Lung microvascular endothelial cell (primary cell): ENCODE measurements at regions not wholly inside any gene's neighbourhood (a gene's known extent, or its start where the extent isn't known, plus 50 kb on each side); places are given as distances from the start of the nearest gene placed in this dataset.
A peak's percentile ranks its signal among the peaks of the same experiment; 100 is the strongest.

Experiments used
- DNase-seq, 2 donors: peaks; one replicate each; pipeline versions ENCODE4 v3.0.0 to v3.0.0-alpha.2; 2010; ENCODE audit warnings: low read depth in 2 of 2

DNA sequence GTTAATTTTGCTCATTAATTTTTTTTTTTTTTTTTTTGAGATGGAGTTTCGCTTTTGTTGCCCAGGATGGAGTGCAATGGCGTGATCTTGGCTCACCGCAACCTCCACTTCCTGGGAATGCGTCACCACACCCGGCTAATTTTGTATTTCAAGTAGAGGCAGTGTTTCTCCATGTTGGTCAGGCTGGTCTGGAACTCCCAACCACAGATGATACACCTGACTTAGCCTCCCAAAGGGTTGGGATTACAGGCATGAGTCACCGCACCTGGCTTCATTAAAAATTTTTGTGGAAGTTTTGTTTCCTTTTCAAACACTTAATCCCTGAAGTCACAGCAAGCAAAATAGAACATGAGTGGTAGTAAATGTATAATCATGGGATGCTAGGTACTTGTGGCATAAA, 857.2 kb upstream of the PHF14 start:
- no peak for DNase-seq

DNA sequence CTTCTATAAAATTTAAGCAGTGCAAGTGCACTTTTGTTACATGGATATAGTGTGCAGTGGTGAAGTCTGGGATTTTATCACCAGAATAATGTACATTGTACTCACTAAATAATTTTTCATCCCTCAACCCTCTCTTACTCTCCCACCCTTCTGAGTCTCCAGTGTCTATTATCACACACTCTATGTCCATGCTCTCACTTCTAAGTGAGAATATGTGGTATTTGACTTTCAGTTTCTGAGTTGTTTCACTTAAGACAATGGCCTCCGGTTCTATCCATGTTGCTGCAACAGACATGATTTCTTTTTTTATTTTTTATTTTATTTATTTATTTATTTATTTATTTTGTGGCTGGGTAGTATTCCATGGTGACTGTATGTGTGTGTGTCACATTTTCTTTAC, 855.9 kb upstream of the PHF14 start:
- no peak for DNase-seq

DNA sequence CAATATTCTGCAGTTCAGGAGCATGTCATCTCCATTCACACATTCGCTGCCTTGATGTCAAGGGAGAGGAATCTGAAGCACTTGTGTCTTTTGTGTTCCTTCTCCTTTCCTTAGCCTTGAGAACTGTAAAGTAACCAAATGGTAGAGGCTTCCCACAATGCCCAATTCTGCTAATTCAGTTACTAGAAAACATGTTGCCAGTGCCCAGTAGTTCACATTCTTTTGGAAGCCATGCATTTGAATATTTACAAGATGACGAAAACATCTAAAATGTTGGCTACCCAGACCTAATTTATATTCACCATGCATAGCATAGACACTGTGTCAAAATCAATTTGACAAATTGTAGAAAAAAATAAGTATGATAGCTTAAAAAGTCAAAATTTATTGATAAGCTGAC, 852.7 kb upstream of the PHF14 start:
- no peak for DNase-seq

DNA sequence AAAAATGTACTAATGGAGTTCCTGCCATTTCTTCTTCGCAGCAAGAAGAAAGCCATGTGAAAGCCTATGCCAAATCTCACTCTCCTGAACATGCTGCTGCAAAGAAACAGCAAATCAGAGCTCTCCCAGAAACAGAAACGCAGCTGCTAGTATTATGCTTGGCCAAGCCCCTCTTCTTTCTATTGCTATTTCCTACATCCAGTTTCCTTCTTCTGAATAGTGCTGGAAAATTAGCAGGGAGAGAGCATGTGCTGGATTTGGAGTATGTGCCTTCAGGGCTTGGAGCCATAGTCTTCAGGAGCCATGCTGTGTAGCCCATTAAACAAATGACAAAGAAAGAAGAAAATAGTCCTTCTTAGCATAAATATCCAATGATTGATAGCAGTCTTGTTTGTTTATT, 852.0 kb upstream of the PHF14 start:
- no peak for DNase-seq

GRCh38 chr7:10122551-10123100, 851.0 kb upstream of the PHF14 start:
- peak; percentile 0 to 81 for DNase-seq

DNA sequence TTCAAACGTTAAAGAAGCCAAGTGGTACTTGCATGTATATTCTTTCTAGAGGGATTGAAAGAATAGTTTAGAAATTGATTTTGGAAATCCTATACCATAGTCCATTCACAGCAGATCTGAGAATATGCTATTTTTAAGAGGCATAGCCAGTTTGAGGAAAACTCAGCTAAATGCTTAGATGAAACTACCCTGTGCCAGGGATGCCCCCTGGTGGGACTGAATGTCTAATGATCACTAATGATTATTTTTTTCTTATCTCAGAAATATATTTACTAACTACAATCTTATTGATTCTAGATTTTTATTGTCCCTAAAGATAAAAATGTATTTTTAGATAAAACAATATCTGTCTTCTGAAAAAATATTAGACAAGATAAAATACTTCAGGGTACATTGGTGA, 844.9 kb upstream of the PHF14 start:
- DNase-seq: peak in 1 of 2 donors; percentile 27

DNA sequence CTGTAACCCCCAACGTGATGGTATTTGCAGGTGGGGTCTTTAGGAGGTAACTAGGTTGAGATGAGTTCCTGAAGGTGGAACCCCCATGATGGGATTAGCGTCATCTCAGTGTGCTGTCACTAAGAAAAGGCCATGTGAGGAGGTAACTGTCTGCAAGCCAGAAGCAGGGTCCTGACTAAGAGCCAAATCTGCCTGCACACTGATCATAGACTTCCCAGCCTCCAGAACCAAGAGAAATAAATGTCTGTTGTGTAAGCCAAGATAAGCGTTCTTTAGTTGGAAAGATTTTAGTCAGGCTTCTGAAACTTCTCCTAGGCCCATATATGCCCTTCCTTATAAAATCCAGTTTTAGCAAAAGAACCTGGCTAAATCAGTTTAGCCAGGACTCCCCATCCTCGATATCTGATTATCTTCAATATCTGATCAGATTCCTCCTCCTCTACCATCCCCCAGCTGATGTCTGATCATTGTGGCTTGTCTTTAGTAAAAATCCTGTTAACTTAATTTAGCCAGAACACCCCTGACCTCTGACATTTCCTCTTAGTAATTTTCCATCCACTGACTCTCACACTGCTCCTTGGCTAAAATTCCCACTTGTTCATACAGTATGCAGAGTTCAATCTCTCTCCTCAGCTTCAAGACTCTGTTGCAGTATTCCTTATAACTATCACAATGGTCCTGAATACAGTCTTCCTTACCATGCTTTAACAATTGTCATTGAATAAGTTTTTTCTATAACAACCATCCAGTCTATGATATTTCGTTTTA, 835.4 kb upstream of the PHF14 start:
- DNase-seq: no peak

- DNase-seq: peak in 1 of 2 donors; percentile 0
These were observed 827.4 kb upstream of the PHF14 start for GRCh38 chr7:10146271-10146670.

GRCh38 chr7:10156972-10157371, 816.7 kb upstream of the PHF14 start:
- DNase-seq: peak; percentile 0 to 94

GRCh38 chr7:10181996-10182395, 791.7 kb upstream of the PHF14 start:
- DNase-seq: no peak

DNA sequence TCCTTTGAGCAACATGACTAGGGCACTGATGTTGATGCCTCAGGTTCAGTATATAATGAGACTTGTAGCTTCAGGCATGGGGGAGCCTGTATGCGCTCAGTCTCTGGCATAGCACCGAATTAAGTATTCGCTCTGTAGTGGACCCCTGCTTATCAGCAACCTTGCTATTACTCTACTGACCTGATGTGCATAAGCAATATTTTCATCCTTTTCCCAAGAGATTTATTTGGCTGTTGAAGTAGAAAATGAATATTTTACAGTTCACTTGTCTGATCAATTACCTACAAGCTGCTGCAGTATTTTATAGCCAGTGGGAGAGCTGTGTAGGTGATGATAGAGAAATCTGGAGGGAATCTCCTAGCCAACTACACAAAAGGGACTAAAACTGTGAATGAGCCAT, 781.6 kb upstream of the PHF14 start:
- no peak for DNase-seq

DNA sequence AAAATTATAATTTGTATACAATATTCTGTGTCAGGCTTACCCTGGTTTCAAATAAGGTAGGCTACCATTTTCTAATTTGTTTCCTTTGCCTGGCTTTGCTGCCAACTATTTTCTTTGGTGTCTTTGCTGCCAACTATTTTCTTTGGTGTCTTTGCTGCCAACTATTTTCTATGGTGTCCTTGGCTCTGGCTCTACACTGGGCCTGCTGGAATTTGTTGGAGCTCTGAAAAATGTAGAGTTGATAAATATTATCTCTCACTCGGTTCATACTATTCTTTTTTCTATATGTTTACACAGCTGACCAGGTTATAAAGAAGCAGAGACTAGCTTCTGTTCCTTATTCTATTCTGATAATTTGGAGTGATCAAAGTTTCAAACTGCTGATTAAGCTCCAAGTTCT, 768.0 kb upstream of the PHF14 start:
- DNase-seq: no peak

GRCh38 chr7:10210000-10210399, 763.7 kb upstream of the PHF14 start:
- no peak for DNase-seq

- no peak for DNase-seq
These were observed 762.7 kb upstream of the PHF14 start for GRCh38 chr7:10211016-10211415.

- no peak for DNase-seq
These were observed 761.8 kb upstream of the PHF14 start for GRCh38 chr7:10211861-10212260.

- DNase-seq: no peak
These were observed 761.0 kb upstream of the PHF14 start for GRCh38 chr7:10212649-10213048.

DNA sequence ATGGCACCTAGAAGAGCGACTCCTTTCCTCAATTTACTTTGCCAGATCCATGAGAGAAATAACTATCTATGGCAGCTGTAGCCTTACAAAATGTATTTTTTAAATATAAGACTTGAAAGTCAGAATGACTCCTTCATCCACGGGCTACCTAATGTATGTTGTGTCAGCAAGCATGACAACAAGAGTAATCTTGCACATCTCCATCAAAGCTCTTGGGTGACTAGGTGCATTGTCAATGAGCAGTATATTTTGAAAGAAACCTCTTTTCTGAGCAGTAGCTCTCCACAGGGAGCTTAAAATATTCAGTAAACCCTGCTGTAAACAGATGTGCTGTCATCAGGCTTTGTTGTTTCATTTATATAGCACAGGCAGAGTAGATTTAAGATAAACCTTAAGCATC, 757.2 kb upstream of the PHF14 start:
- DNase-seq: no peak

DNA sequence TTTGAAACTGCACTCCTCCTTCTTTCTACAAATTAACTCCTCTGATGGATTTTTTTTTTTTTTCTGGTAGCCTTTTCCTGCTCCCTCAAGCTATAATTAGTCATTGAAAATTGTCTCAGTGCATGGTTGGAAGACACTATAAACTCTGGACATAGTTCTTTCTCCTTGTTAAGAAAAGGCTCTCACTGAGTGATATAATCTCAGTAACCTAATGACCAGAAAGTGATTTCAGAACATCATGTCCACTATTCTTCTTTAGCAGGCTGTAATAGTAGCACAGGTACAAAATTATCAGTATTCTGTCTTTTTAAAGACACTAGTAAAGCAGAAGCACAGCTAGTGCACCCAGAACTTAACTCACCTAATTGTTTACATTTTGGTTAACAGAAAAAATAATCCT, 752.6 kb upstream of the PHF14 start:
- no peak for DNase-seq

DNA sequence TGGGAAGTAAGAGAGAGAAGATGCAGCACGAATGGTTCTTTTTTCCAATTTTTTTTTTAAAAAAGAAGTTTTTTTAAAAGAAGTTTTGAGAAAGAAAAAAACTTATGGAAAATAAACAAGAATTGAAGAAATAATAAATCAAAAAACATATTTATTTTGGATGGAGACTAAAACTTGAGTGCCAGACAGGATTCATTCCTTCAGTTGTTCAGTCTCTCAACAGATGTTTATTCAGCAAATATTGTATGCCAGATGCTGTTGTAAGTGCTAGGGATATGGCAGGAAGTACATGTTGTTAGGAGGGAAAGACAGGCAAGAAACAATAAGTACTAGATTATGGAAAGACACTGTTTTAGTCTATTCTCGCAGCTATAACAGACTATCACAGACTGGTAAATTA, 750.7 kb upstream of the PHF14 start:
- no peak for DNase-seq

GRCh38 chr7:10225275-10225674, 748.4 kb upstream of the PHF14 start:
- peak in 1 of 2 donors; percentile 4 for DNase-seq

GRCh38 chr7:10237306-10237705, 736.4 kb upstream of the PHF14 start:
- DNase-seq: peak in 1 of 2 donors; percentile 1

GRCh38 chr7:10238641-10239040, 735.0 kb upstream of the PHF14 start:
- DNase-seq: no peak

GRCh38 chr7:10239695-10240345, 733.9 kb upstream of the PHF14 start:
- no peak for DNase-seq
